ENCODE measurements at regions not wholly inside any gene's neighbourhood (a gene's known extent, or its start where the extent isn't known, plus 50 kb on each side); places are given as distances from the start of the nearest gene placed in this dataset.
"Not testable (repeated sequence)": the region's sequence is repeated elsewhere in the genome, so short reads cannot be mapped to it uniquely, and the experiment has no call there.

DNA sequence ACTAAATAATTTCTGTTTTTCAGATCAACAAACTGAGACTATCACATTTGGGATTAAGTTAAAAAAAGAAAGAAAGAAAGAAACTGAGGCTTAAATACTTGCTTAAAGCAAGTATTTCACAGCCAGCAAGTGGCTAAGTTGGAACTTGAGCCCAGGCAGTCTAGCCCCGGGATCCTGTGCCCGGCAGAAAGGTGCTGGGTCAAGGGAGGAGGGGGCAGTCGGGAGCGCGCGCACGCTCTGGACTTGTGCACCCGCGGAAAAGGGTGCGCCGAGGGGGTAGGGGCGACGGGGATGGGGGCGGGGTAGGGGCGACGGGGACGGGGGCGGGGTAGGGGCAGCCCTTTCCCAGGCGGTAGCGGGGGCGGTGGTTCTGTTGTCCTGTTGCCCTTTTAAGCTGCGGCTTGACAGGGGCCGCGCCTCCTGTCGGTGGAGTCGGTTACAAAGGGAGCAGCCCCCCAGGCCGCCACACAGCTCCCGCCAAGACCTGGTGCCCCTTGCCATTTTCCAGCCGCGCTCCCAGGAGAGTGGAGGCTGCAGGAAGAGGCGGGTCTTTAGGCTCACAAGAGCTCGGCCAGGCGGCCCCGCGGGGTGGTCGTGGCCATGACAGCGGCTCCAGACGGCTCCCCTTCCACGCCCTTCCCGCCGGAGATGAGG lies 60.6 kb downstream of the GOLGA8T start:
- not testable (repeated sequence) for DNase-seq (ENCODE audit: low spot score)

DNA sequence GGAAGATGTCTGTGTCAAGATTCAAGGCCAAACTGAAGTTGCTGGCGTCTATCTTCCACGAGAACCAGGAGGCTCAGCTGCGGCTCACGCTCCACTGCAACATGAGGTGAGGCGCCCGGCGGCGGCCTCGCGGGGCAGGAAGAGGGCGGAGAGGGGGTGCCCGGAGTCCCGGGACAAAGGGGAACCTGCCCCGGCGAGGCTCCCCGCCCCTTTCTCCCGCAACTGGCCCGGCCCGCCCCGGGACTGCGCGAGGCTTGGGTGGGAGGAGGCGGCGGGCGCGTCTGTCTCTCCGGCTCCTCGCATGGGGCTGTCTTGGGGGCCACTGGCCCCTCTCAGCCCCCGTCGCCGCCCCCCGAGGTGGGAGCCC lies 61.1 kb downstream of the GOLGA8T start:
- DNase-seq (ENCODE audit: low spot score), result peak; percentile 0

DNA sequence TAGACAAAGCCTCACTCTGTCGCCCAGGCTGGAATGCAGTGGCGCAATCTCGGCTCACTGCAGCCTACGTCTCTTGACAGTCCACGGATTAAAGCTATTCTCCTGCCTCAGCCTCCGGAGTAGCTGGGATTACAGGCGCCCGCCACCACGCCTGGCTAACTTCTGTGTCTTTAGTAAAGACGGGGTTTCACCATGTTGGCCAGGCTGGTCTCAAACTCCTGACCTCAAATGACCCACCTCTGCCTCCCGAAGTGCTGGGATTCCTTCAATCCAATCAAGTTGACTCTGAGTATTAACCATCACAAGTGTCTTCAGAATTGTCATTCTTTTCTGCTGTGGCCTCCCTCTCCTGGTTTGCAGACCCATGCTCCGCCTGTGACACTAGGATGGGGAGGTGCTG lies 61.9 kb downstream of the GOLGA8T start:
- not testable (repeated sequence) for DNase-seq (ENCODE audit: low spot score)

DNA sequence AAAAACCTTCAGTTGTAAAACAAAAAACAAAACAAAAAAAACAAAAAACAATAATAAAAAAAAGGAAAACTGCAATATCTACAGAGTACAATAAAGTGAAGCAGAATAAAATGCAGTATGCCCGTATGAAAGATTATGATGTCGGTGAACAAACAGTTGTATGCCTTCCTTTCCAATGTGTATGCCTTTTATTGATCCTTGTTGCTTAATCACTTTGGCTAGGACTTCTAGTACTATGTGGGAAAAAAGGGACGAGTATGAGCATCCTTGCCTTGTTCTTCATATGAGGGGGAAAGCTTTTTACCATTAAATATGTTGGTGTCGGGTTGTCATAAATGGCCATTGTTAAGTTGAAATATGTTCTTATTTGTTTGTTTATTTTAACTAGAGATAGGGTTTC lies 66.7 kb downstream of the GOLGA8T start:
- DNase-seq (ENCODE audit: low spot score), result not testable (repeated sequence)

DNA sequence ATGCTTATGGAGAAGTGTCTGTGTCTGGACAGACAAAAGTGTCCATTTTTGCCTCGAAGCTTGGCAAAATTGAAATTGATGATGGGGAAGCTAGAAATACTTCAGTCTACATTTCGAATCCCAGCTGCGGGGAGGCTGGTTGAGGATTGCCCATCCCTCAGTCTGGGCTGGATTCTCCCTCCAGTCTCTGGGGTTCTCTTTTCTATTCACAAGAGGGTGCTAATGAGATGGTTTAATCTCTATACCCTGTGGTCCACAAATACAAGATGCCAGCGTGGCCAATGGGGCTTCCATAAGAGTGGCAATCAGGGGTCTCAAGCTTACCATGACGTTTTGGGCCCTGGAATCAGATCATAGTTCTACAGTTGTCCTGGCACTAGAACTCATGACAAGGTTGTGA lies 78.9 kb downstream of the GOLGA8T start:
- not testable (repeated sequence) for DNase-seq (ENCODE audit: low spot score)

DNA sequence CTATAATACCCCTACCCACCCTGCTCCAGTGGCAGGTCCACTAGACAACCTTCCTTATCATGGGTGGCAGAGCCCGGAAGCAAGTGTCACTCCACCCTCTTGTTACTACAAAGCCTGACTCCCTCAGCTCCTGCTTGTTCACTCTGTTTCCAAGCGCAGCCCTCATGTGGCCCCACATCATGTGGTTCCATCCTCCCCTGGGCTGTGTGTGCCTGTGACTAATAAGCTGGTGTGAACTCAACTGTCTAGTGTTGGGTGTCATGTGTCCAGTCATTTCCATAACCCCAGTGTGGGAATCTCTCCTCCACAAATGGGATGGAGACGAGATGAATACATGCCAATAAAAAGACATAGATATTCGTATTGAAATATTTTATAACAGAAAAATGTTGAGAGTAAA lies 87.0 kb downstream of the GOLGA8T start:
- DNase-seq (ENCODE audit: low spot score), result not testable (repeated sequence)

DNA sequence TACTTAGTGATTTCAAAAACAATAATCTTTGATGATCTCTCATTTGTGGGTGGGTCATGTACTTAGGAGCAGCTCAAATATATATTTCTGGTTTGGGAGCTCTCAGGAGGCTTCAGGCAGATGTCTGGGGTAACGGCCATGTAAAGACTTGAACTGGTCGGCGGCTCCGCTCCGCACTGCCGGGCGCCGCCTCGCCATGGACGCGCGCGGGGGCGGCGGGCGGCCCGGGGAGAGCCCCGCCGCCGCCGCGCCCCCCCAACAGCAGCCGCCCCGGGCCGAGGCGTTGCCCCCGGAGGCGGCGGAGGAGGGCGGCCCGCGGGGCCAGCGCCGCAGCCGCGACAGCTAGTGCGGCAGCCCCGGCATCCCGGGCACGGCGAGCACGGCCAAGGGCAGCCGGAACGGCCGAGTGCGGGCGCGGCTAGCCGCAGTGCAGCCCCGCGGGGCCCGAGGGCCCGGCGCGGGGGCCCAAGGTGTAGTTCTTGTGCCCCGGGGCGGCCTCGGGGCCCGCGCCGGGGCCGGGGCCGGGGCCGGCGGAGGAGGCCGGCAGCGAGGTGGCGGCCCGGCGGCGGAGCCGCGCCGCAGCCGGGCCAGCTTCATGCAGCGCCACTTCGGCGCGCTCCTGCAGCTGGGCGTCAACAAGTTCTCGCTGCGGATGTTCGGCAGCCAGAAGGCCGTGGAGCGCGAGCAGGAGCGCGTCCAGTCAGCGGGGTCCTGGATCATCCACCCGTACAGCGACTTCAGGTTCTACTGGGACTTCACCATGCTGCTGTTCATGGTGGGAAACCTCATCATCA lies 88.1 kb downstream of the GOLGA8T start:
- not testable (repeated sequence) for DNase-seq (ENCODE audit: low spot score)

DNA sequence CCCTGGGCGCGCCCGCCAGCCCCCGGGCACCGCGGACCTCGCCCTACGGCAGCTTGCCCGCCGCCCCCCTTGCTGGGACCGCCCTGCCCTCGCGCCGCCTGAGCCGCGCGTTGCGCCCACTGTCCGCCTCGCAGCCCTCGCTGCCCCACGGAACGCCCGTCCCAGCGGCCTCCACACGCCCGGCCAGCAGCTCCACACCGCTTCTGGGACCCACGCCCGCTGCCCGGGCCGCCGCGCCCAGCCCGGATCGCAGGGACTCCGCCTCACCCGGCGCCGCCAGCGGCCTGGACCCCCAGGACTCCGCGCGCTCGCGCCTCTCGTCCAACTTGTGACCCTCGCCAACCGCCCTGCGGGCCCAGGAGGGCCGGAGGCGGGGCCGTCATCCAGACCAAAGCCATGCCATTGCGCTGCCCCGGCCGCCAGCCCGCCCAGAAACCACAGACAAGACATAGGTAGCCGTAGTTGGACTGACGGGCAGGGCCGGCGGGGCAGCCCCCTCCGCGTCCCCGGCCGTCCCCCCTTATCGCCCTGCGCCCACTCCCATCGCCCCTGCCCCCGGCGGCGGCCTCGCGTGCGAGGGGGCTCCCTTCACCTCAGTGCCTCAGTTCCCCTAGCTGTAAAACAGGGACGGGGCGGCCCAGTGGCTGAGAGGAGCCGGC lies 90.5 kb downstream of the GOLGA8T start:
- not testable (repeated sequence) for DNase-seq (ENCODE audit: low spot score)

DNA sequence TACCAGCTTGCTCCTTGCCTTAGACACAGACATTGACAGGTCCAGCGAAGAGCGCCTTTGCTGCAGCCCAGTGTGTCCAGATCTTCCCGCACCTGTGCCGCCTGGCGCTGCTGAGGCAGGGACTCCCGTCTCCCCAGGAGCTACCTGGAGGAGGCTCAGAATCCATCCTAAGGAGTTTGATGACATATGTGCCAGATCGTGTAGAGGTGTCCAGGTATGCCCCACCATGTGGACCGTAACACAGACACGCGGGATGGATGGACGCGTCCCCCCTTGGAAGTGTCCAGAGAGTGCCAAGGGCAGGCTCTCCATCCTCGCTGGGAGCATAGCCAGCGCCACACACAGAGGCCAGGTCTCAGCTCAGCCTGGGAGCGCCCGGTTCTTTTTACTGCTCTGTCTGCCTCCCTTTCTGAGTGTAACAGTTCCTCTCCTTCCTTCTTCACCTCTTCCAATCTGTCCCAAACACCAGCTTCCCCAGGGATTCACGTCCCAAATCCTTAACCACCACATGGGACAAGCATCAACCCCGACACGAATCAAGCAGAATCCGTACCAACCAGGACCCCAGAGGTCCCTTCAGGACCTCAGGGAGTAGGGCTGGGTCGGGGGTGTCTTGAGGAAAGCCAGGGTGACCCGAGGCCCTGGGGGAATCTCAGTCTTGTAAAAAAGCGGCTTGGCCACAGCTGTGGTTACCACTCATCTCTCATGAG lies 126.7 kb downstream of the GOLGA8T start:
- DNase-seq (ENCODE audit: low spot score), result not testable (repeated sequence)

DNA sequence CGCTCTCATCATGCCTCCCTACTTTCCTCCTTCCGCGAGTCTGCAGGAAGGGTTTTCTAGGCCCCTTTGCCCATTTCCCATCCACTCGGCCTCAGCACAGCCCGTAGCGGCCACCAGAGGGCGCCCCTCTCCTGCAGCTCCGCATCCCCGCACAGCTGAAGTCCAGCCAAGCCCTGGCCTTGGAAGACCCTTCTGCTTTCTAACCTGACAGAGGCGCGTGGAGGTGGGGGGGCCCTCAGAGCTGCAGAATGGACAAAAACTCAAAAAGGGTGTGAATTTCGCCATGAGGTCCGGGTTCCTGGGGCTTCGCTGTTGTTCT lies 127.2 kb downstream of the GOLGA8T start:
- DNase-seq (ENCODE audit: low spot score), result not testable (repeated sequence)

DNA sequence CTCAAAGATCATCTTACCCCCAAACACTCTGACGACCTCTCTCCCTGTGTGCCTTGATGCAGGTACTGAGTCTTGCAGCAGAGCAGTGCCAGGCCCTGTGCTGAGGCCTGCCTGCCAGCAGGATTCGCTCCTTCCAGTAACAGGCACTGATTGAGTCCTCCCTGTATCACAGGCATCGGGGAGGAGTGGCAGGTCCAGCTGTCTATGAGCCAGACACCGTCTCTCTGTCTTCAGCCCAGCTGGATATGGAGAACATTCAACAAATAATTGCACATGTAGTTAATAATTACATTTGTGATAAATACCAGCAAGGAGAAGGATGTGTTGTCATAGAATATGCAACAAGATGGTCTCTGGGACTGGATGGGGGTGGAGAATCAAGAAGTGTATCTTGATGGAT lies 129.1 kb downstream of the GOLGA8T start:
- not testable (repeated sequence) for DNase-seq (ENCODE audit: low spot score)

DNA sequence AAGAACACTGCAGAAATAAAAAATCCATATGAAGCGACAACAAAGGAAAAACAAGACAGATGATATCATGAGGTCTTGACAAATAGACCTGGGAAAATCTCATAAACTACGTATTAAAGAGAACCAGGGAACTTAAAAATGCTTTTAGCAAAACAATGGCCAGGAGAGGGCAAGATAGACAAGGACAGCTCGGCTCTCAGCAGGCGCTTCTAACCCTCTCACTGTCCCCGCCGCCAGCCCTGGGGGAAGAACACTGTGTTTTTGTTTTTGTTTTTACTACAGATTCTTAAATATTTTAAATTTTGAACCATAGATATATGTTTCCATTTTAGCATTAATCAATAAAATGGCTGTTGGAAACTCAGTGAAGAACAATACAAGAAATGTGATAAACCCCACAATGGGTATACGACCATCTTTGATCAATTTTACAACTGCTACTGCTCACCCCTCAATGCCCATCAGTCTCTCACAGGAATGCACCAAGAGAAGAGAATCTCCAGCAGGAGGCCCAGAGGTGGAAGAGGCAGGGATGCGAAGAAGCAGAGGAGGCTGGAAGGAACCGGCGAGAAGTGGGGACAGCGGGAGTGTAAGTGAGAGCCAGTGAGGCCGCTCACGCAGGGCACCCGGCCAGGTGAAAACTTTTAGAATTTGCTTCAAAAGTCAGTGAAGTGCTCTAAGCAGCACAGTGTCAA lies 98.0 kb downstream of the CHRFAM7A start:
- DNase-seq (ENCODE audit: low spot score), result not testable (repeated sequence)

DNA sequence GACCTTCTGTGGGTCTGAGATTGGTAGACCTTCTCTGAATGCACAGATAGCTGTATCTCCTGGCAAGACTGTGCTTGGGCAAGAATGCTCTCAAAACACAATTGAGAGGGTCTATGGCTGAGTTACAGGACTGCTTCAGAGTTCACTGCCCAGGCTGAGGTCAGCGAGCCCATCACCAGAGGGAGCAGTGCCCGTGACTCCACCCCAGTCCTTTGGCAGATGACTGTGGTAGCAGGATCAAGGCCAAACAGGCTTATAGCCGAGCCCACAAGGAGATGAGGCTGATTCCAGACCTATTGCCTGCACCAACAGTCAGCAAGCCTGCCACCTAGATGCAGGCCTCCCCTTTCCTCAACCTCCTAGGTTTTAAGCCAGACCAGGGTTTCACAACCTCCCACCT lies 89.4 kb downstream of the CHRFAM7A start:
- DNase-seq (ENCODE audit: low spot score), result not testable (repeated sequence)

Data from A172 (cell line).